Gastrocnemius medialis (tissue), 4 donors: ENCODE measurements at regions not wholly inside any gene's neighbourhood (a gene's known extent, or its start where the extent isn't known, plus 50 kb on each side); places are given as distances from the start of the nearest gene placed in this dataset.

Source experiments
- CTCF ChIP-seq, 5 experiments: fragments of 450-650 bp in 3 of 5; fragments of 200-600 bp in 2 of 5; sonication (generic) in 2 of 5; IDR thresholded peaks in 4 of 5; conservative IDR thresholded peaks in 1 of 5; 1 replicate in 4 of 5; 2 replicates in 1 of 5; pipeline ENCODE4 v1.5.1; 2016 to 2019; ENCODE audit warnings: antibody characterized with exemption in 5 of 5, mild to moderate bottlenecking in 3 of 5, moderate library complexity in 3 of 5
- POLR2A ChIP-seq, 2 donors: fragments of 450-650 bp; IDR thresholded peaks; one replicate each; pipeline ENCODE4 v1.6.1; 2017; ENCODE audit warnings: antibody characterized with exemption in 2 of 2, mild to moderate bottlenecking in 2 of 2, moderate library complexity in 2 of 2

GRCh38 chr3:144655423-144655822, 683.8 kb downstream of the DIPK2A start:
- TF ChIP-seq CTCF (IDR thresholded peaks at IDR 0.05 in 4 of 5, conservative IDR thresholded peaks at IDR 0.05 in 1 of 5) = no peak
- TF ChIP-seq POLR2A (IDR thresholded peaks at IDR 0.05) = no peak
